ENCODE measurements at regions not wholly inside any gene's neighbourhood (a gene's known extent, or its start where the extent isn't known, plus 50 kb on each side); places are given as distances from the start of the nearest gene placed in this dataset.

- DNase-seq, result no peak
These were observed 473.0 kb downstream of the RPS24 start for GRCh38 chr10:78506614-78507013.

DNA sequence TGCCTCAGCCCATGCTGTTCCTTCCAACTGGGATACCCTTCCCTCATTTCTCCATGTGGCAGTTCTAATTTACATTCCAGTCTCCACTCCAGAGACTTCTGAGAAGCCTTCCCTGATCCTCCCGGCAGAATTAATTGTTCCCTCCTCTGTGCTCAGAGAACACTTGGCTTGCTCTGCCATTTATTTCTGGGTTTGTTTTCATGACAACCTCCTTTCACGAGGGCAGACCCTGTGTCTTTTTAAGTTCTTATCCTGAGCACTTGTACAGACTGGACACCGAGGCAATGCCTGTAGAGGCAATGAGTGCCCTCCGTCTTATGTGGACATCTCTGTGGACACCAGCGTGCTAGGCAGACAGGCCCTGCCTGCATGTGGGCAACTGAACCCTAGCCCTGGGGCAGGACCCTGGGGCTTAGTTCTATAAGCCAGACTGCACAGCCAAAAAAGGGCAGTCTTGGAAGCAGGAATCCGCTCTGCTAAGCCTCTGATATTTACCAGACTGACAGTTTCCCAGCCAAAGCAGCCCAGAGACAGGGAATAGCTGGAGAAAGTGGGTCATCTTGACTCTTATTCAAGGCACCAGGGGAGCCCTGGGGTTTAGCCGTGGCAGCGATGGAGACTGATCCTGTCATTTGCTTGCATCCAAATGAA is 474.0 kb downstream of the RPS24 start:
- DNase-seq, result no peak

DNA sequence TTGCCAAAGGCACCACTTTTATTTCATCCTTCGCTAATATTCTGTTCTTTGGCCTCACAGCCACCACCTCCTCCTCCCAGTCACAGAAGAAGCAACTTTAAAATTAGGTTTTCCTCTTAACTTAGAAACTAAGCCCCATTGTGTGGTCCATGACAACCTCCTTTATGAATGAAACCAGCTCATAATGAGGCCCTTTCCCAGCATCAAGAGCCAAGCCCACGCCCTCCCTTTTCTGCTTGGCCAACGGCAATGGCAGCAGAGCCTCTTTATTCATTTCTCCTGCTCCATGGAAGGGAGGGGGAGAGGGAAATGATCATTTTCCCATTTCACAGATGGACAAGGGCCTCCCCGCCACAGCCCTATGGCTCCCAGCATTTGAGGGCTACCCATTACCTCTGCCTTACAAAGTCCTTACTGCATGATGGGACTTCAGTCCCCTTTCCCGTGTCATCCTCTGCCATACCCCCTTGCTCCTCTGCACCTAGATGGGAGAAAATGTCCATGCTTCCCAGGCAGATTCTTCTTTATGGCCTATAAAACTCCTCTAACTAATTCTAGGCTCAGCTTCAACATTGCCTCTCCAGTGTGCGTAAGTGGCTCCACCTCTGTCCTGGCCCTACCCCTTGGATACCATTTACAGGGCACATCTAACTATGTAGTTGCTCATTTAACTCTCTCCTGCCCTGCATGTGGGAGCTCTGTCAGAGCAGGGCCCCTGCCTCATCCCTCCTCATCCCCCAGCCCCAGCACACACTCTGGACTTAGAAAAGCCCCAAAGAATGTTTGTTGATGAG is 475.5 kb downstream of the RPS24 start:
- no peak for DNase-seq

DNA sequence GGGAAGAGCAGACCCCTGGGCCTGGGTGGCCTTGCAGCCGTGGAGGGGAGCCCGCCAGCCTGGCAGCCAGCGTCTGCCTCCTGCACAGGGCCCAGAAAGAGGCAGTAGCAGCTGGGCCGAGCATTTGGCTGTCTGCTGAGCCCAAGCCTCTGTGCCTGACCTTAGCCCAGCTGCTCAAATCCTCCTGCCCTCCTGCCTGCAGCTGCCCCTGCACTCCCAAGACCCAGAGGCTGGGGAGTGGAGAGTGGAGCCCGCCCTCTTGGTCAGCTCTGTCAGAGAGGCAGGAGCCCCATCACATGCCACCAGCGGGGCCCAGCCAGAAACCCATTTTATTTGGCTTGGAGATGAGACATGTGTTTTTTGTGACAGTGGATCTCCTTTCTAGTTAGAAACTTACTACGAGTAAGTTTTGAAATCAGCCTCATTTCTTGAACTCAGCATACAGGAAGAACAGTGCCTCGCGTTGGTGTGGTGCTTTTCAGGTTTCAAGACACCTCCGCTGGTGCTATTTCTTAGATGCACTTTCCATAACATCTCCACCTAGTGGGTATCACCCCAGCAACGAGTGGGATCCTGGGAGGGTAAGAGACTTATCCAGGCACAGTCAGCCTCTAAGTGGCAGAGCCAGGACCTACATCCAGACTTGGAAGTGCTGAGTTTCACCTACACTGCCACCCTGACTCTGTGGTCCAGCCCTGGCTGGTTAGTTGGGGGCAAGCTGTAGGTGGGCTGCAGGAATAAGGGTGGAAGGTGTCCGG is 477.1 kb downstream of the RPS24 start:
- DNase-seq, result no peak

DNA sequence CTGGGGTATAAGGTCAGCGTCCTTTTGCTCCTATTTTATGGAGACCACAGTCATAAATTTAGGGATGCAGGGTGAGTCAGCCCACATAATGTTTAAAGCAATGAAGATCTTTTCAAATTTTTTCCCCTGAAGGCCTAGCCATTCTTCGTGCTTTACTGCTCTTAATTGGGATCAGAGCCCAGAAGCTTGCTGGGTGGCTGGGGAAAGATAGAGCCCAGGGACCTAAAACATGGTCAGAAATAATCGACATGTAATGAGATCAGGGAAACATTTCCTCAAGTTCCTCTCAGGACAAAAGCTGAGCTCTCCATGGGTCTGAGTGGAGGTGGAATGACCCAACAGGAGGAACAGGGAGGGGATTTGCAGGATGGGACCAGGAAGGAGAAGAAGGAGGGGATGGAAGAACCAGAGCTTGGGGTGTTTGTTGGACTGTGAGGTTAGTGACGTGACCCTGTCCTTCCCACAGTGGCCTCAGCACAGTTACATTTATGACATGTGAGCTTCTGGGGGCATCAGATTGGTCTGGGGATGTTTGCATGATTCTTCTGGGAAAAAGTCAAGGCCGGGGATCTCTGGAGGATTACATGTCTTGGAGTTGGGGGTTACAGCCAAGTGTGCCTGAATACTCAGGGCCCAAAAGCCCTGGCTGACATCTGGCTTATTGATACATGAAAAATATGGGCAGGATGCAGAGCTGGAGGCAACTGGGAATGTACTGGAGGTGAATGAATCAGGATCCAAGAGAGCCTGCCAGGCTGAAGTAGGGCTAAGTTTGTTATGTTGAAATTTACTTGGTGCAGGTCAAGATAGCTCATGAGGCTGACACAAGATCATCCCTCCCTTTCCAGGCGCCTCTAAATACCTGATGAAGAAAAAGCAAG is 477.9 kb downstream of the RPS24 start:
- DNase-seq, result no peak

- no peak for DNase-seq
These were observed 478.5 kb downstream of the RPS24 start for GRCh38 chr10:78512205-78512550.

- no peak for DNase-seq
These were observed 479.7 kb downstream of the RPS24 start for GRCh38 chr10:78513330-78513729.

DNA sequence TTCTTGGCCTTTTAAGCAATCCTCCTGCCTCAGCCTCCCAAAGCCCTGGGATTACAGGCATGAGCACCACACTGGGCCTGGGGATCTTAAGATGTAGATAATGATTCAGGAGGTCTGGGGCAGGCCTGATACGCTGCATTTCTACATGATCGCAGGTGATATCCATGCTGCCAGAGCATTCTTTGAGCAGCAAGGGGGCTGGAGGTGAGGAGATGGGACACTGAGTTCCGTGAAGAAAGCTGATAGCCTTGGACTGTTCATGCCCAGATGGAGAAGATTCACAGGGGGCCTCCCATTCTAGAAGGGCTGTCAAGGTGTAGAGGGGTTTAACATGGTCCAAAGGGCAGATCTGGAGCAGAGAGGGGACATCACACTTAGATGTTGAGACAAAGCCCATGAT is 480.3 kb downstream of the RPS24 start:
- no peak for DNase-seq

DNA sequence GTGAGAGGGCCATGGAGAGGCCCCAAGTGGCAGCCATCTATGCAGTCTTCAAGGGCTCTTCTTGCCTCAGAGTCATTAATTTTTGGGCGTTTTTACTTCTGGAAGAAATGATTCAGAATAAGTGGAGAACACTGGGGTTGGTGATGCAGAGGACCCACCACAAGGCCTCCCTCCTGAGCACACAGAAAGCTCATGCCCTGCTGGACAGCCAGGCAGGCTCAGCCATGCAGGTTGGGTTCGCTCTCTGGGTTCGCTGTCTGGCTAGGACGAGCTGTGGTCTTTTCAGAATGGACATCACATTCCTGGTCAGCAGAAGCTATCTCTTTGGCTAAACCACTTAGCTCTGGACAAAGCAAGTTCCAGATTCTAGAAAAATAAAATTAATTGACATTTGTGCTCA is 480.8 kb downstream of the RPS24 start:
- no peak for DNase-seq

DNA sequence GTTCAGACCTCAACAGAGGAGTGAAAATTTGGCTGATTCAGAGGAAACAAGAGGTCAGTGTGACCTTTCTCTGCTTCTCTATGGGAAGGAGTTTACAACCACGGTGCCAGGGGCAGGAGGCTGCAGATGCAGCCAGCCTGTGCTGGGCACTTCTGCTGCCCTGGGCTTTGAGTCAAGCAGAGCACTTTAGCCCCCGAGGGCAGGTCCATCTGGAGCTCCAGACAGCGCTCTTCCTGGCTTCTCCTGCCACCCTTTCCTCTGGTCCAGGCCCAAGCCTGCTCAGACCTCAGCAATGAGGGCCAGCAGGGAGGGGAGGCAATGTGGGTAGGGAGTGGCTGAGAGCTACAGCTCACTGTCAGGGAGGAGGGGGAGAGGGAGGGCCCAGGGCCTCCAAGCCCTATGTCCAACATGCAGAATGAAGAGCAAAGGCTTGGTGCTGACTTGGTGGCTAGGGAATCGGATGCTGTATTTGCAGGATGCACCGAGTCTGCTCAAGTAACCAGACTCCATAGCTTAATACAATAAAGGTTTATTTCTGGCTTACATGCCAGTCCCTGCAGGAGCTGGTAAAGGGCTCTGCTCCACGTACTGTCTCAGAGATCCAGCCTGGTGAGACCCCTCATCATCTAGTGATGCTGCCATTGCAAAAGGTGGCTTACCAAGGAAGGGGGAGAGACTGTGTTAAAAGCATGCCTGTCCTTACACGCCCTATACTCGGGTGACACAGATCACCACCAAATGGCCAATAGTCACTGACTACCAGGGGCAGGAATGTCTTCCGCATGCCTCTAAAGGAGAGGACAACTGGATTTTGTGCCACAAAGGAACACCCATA is 481.6 kb downstream of the RPS24 start:
- DNase-seq, result no peak

GRCh38 chr10:78515873-78516153 is 482.1 kb downstream of the RPS24 start:
- DNase-seq, result no peak

DNA sequence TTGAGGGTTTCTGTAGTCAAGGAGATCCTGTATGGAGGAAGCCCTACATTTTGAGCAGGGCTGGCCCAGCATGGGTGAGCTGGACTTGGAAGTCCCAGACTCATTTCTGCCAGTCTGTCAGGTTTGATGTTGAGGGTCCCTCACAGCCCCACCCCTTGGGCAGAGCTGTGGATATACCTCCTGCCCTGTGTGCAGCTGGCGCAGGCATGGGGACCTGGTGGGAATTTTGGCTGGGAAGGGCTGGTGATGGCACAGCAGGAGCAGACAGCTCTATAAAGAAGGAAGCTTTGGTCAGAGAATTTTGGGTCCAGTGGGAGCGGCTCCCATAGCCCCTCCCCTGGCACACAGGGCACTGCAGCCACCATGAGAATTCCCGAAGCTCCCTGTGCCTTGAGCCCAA is 482.6 kb downstream of the RPS24 start:
- no peak for DNase-seq

DNA sequence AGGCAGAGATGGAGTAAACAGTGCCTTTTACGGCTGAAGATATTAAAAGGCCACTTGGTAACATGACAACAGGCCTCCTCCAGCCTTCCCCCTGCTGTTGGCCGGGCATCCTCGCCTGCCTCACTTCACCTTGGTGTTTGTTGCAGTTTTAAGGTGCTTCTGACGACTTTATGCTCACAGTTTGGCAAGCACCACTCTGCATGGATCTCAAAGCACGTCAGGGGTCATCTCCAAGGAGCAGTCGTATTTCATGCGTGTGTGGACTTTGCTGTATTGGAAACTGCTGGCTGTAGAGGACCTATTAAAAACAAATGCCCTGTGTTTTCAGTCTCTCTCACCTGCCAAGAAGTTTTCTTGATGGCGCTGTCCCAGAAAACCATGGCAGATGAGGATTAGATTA is 483.1 kb downstream of the RPS24 start:
- DNase-seq, result no peak

GRCh38 chr10:78518224-78518623 is 484.6 kb downstream of the RPS24 start:
- DNase-seq, result no peak

DNA sequence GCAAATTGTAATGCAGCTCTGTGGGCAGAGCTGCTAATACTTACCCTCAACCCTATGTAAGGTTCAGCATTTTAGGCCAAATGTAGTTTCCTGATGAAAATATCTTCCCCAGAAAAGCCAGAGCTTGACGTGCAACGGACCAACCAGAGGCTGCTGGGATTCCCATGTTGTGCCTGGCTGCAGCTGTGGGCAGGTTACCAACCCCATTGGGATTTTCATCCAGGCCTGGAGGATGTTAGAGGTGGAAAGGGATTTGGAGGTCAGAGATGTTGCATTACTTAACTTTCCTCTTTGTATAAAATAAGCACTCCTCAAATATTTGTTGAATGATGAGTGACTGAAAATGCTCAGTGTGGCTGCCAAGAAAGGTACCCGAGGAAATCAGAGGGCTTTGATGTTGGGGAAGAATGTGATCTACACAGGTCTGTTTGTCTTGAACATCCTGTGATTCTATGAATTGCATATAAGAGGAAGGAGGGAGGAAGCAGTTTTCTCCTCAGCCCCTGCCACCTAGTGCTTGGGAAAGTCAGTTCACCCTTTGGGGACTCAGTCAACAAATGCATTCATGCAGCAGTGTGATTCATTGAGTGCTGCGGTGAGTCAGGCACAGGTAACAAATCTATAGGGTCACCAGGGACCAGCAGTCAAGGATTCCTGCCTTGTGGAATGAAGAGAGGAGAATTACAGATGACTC is 487.2 kb downstream of the RPS24 start:
- DNase-seq, result no peak

- no peak for DNase-seq
These were observed 489.8 kb downstream of the RPS24 start for GRCh38 chr10:78523453-78523852.

DNA sequence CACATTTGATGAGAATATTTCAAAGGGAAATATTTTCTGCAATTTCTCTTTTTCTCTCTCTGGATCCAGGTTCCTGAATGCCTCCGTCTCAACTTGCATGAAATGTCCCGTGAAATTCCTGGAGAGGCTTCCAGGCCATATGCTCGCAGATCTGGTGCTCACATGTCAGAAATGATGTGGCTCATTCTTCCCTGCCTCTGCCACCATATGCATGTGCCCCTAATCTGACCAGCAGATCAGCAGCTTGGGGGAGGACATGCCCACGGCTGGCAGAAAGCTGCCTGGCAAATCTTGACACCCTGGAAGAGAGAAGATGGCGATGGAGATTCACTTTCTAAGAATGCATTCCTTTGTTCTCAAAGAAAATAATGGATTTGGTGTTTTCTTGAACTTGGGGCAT is 490.7 kb downstream of the RPS24 start:
- DNase-seq, result no peak

GRCh38 chr10:78524941-78525340 is 491.3 kb downstream of the RPS24 start:
- DNase-seq, result no peak

DNA sequence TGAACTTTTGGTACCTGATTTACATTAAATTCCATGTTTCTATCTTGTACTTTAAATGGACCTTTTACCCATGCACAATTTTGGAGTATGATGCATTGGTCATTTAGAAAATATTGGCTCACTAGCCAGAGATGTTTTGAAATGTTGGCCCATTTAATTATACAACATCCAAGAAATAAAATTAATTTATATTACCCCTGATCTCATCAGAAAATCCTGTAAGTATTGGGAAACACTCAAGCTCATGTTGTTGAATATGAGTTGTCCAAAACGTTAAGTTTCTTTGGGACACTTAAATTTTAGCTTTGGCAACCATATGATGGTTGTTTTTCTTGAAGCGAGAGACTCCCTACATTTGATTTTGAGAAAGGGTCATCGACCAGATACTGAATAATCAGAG is 492.7 kb downstream of the RPS24 start:
- no peak for DNase-seq

DNA sequence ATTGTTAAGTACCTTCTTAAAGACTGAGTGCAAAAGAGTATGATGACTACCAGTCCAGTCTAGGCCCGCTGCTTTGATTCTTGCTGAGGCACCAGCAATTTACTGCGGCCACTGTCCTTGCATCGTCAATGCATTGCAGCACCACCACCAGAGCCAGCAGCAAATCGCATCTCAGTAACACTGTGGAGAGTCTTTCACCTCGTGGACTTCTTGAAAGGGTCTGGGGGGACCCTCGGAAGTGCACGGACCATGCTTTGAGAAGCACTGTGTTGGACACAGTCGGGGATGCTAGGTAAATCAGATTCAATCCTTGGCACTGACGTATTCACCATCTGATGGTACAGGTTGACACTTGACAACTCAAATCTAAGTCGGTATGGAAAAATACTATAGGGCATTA is 493.6 kb downstream of the RPS24 start:
- no peak for DNase-seq

- DNase-seq, result no peak
These were observed 495.1 kb downstream of the RPS24 start for GRCh38 chr10:78528749-78529204.

GRCh38 chr10:78529262-78529661 is 495.6 kb downstream of the RPS24 start:
- DNase-seq, result no peak
